HTR-8/SVneo (cell line): ENCODE measurements at regions not wholly inside any gene's neighbourhood (a gene's known extent, or its start where the extent isn't known, plus 50 kb on each side); places are given as distances from the start of the nearest gene placed in this dataset.

Experiments
- DNase-seq: peaks from one replicate; pipeline ENCODE4 v3.0.0; 2011; ENCODE audit warnings: low spot score, mixed read lengths; ENCODE audit not compliant: insufficient read length
- FAIRE-seq: peaks from 2 replicates; lab custom pipeline; 2011; peaks lifted over from hg19 to GRCh38; lab: Jason Lieb, UNC

DNA sequence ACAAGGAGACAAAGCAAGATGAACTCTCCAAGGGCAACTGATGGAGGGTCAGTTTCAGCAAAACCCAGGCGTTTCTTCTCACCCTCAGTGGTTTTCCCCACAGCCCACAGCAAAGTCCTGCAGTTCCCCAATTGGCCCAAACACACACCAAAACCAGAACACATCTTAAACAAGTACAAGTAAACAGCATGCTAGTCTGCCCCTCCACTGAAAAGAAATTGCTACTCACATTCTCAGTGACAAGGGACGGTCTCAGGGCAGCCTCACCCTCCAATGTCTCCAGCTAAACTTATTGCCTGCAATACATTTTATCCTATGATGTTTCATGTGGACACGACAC, 300.6 kb upstream of the IRX3 start:
- DNase-seq (no peak), FAIRE-seq (no peak)

DNA sequence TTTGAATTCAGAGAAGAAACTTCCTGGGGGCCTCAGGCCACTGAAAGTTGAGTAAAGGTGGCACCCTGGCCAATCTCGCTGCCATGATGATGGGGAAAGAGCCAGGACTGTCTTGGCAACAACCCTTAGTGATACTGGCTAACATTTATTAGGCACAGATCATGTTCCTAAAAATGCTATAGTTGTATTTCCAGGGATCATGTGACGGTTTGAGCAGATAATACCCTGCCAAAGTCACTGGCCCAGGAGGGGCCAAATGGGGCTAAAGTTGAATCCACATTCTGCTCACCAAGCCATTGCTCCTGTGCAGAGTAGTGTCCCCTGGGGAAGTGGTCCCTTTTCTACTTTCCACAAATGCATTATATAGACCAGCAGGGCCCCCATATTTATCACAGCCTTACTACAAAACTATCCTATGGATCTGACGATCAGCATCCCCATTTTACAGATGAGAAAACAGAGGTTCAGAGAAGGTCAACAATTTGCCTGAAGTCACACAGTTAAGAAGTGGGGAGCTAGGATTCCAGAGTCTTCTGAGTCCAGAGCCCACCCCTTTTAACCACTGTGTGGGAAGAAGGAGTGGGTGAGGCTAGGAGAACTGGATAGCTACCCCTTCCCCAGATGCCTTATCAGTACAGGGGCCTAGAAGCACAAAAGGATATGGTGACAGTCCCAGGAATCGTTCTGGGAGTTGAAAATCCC, 300.0 kb upstream of the IRX3 start:
- FAIRE-seq (no peak), DNase-seq (no peak)

DNA sequence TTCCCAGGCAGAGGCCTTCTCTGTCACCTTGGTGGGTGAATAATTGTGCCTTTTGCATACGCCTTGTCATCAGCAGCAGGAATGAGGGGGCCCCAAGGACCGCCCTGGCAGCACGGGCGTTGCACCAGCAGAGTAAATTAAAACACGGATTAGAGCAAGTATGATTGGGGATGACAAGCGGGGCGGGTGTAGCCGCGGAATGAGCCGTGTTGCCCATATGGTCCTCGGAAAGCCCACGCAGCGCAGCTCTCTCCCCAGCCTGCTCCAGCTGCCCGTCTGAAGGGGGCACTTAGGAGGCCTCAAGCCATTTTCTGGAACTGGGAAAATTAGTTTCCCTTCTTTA, 299.4 kb upstream of the IRX3 start:
- no peak for DNase-seq
- no peak for FAIRE-seq

DNA sequence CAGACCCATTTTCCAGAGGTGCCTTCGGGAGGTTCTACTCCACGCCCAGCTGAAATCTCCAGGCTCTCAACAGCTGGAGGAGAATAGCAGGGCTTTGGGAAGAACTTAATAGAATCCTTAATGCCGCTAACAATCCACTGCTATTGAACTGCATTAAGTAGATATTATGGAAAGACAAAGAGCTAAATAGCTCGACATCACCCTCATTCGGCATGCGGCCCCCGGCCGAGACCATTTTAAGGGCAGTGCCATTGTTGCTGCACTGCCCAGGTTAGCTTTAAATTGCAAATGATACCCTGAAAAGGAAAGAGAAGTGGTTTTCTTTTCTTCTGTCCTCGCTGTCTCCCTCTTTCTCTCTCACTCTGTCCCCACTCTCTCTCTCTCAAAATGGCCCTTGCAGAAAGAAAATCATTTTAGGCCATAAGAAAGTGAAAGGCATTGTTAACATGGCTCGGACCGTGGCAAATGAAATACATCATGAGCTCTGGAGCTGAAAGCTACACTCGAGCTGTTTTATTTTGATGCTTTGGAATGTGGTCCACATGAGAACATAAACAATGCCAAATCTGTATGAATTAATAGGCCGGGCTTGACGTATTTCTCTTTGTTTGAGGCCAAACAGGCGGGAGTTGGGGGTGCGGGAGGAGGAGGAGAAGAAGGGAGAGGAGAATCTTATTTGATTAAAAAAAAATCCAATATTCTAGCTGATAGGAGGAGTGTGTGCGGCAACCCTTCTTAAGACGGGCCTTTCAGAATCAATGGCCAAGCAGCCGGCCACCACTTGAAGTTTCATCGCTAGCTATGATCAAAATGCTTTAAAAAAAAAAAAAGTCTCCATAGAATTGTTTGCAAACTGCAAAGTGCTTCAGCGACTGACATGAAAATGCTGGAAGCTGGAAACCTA, 298.8 kb upstream of the IRX3 start:
- no peak for DNase-seq
- no peak for FAIRE-seq

DNA sequence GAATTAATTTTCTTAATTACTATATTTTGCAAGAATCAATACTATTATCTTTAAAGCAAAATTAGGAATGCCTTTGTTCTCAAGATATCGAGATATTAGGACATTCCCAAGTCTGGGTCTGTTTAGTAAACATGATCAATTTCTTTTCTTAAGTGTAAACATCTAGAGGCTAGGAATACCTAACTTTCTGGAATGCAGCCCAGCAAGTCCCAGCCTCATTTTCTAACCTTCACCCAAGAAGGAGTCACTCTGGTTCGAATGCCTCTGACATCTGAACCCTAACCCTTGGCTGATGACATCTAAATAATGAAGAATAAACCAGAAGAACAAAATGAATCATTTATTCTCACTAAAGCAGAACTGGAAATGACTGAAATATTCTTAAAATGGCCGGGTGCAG, 297.5 kb upstream of the IRX3 start:
- FAIRE-seq (no peak), DNase-seq (no peak)

DNA sequence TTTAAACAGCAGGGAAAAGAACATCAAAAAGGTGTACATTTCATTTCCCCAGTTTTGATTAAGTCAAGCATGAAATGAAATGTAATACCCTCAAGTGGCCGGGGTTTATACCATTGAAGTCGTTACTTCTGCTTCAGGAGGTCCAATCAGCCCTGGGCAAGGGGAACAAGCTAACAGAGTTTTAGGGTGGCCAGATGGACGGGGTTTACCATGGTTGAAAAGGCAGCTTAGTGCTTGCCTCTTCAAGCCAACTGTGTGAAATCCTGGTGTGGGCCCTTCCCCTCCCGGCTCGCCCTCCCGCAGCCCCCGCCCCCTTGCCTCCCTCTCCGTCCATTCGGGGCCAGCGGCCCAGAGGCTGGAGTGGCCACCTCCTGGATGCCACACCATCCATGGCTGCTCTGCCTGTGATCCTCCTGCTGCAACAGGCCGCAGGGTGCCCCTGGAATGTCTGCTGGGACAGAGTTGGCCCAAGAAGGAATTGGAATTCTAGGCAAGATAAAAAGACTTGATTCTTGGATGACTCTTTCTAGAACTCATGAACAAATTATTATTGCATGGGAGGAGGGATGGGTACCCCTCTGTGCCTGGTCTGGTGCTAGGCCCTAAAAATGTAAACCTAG, 296.2 kb upstream of the IRX3 start:
- FAIRE-seq: no peak
- DNase-seq: no peak

DNA sequence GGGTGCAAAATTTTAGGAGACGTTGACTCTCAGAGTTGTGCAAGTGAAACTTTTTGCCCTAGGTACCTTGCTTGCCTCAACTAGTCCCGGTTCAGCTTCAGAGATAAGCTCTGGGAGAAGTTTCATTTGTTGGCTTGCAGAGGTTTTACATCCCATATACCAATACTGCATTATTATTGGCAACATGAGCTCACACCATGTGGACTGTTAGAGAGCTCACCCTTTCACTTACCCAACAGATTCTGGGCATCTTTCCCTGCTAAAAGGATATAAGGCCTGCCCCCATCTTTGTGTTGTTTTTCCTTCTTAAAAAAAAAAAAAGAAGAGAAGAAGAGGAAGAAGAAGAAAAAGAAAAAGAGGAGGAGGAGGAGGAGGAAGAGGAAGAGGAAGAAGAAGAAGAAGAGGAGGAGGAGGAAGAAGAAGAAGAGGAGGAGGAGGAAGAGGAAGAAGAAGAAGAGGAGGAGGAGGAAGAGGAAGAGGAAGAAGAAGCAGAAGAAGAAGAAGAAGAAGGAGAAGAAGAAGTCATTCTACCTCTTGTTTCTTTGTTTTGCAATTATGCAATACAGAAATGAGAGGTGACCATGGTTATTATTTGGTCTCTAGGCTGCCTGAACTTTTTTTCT, 292.6 kb upstream of the IRX3 start:
- FAIRE-seq: no peak
- no peak for DNase-seq

DNA sequence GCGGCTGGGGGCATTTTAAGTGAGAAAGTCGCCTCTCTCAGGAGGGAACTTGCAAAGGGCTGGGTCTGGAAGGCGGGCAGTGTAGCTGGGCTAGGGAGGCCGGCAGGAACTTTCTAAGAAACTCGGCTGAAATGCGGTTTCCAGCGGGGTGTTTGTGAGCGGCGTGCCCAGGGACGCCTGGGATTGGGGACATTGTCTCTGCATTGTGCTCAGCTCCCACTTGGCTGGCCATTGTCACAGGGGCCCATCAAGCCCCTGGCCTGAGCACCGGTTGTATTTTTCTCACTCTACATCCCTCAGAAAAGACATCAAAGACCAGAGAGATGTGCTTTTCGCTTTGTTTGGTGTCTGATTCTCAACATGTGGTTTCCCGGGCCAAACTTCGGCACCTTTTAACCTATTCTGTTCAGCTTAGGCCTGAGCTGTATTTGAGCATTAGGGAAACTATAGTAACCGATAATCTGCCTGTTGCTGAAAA, 291.1 kb upstream of the IRX3 start:
- FAIRE-seq (no peak), DNase-seq (no peak)

DNA sequence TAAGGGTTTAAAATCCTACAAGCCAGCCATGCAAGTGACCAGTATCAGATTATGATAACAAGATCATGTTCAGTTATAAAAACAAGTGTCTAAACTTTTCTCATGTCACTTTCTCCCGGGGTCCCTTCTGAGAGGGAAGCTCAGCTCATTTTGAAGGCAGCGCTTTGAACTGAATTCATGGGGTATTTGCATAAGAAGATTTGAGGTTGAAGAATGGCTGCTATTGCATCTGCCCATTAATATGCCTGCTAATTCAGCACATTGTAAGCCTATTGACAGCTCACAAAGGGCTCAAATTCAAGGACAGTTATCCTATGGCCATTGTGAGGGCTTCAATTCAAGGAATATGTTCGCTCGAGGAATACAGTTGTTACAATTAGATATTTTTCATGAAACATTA, 290.2 kb upstream of the IRX3 start:
- no peak for DNase-seq
- FAIRE-seq: no peak

DNA sequence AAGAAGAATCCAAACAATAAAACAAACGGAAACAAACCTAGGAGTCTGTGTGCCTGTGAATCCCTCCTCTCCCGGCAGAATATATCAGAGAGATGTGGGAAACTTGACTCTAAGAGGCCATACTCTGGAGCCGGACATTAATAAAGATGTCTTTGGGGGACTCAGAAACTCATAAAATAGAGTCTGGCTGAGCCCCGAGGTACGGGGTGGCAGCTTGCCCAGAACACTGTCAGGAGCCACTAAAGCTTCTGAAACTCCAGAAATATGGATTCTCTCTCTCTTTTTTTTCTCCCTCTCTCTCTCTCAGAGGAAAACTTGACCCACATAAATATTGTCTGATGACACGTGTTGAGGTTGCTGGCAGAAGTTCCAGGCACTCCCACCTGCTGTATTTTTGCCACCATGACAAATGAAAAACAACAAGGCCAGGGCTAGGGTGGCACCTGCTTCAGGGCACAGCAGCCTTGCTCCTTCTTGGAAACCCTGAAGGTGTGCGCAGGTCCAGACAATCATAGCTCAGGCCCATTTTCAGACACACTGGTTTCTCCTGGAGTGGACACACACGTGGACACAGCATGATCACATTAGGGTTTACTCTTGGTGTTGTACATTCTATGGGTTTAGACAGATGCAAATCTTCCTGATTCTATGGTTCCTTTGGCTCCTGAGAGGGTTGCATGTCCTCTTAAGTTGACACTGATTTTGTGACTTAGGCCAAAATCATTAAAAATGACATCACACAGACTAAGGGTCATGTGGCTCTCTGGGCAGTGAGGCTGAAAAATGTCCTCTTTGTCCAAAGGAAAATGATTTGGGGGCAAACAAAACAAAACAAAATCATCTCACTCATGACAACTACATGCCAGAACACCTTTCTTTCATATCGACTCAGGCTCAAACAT, 282.6 kb upstream of the IRX3 start:
- FAIRE-seq (no peak), DNase-seq (no peak)

DNA sequence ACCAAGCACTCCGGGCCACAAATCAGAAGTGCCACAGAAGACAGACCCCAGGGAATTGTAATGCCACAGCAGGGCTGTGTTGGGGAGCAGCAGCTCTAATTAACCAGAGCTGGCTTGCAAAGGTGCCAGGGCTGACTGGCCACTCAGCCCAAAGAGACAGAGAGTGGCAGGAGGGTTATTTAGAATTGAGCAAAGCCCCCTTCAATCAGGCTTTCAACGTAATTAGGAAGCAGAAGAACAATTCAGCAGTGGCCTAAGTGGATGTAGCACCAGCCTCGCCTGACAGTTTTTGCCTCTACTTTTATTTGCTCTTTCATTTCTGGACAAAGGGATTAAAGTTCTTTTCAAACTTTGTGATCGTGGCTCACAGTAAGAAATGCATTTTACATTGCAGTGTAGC, 278.3 kb upstream of the IRX3 start:
- no peak for FAIRE-seq
- DNase-seq: no peak

DNA sequence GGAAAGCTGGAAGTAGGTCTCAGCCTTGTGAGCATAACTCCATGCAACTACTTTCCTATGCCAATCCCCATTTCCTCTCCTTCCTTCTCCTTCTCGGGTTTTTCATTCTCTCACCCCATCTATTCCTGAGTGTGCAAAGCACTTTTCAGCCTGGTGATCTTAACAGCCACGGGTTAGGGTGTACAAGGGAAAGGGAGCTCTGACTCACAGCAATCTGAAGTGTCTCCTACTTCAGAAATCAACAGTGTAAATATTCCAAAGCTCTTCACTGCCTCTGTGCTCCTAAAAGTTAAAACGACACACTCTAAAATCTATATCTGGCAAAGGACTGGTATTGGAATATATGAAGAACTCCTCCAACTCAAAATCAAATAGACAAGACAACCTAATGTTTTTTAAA, 268.0 kb upstream of the IRX3 start:
- DNase-seq (no peak), FAIRE-seq (no peak)

DNA sequence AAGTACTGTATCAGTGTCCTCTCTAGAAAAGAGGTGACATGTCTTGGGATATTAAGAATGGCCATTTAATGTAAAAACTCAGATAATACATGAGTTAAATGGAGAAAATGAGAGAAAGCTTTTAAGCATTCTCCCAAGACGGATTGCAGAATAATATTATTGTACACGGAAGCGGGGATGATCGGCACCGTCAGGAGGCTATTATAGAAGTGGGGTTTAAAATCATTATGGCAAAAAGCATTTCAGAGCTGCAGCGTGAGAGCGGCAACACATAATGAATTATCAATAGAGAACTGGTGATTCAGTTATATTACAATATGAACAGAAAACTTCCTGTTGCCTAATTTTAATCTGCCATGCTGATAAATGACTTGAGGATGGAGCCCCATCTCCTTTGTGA, 261.7 kb upstream of the IRX3 start:
- FAIRE-seq (no peak), DNase-seq (no peak)

DNA sequence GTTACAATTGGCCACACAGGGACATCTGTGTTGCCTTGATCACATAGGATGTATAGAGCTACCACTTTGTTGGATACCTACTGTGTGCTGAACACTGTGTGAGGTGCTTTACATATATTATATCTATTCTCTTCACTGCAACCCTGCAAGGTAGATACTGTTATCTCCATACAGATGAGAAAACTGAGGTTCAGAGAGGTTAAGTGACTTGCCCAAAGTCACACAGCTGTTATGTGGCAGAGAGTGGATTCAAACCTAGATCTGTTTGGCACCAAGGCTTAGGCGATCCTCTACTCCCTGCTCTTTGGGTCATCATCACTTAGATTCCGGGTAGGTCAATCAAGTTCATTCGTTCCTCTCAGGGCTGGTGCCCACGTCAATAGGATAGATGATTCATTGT, 260.5 kb upstream of the IRX3 start:
- no peak for DNase-seq
- FAIRE-seq: no peak

DNA sequence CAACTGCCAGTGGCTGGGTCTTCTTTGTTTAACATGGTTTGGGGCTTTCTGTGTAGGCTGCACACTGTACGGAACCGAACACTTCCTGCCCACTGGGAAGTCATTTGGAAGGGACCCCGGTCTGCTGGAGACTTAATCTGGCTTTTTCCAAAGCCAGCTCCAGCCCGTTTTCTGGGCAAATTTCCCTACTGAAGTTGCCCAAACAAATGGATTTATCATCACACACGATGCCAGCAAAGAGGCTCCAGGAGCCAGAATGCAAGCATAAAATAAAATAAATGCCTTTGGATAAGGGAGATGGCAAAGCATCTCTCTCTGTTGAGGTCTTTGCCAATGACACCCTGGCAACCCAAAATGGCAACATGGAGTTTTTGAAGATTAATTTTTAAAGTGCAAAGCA, 259.9 kb upstream of the IRX3 start:
- DNase-seq (no peak), FAIRE-seq (no peak)

DNA sequence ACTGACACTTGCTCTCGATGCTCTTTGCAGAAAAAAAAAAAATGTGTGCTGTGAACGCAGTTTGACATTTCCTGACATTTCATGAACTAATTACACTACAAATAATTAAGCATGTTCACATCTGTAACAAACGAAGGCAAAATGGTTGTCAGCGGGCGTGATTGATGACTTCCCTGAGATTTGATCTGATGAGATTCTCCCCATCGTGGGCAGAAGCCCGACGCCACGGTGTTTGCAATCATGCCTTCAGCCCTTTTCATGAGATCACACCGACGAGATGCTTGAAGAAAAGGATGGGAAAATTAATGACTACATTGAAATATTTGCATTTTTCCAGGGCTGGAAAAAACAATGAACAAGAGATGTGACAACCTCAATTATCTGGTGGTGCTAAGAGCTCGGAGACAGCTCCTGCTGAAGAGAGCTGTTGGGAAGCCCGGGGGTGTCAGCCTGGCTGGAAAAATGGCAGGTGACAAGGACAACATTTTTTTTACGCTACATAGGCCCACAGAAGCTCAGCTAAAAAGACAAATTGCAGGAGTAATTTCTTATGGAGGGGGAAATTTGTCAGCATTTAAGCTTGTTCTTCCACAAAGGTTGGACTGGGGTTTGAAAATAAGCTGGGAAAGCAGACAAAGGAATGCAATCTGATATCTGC, 259.4 kb upstream of the IRX3 start:
- no peak for FAIRE-seq
- DNase-seq: no peak

DNA sequence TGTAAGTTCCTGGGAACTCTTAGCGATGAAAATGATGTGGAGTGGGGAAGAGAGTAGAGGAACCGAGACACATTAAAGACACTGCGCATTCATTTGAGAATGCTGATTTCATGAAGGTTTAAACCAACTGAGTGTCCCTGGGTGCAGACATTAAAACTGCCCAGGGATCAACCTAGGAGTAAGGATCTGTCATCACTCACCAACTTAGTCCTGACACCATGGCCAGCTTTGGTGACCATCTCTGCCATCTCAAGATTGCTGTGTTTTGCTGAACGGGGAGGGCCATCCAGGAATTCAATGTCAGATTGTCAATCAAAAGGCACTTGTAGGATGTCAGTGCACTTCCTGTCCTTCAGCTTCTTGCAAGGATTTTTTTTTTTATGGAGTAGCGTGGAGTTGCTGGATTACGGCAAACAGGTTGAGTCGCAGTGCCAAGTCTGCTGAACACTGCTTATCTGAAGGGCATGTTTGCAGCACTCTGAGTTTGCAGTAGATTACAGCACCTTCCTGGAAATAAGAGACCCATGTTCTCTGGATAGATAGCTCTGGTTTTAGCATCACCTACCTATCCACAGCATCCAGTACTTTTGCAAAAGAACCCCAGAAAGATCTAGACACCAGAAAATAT, 258.1 kb upstream of the IRX3 start:
- DNase-seq (no peak), FAIRE-seq (no peak)

DNA sequence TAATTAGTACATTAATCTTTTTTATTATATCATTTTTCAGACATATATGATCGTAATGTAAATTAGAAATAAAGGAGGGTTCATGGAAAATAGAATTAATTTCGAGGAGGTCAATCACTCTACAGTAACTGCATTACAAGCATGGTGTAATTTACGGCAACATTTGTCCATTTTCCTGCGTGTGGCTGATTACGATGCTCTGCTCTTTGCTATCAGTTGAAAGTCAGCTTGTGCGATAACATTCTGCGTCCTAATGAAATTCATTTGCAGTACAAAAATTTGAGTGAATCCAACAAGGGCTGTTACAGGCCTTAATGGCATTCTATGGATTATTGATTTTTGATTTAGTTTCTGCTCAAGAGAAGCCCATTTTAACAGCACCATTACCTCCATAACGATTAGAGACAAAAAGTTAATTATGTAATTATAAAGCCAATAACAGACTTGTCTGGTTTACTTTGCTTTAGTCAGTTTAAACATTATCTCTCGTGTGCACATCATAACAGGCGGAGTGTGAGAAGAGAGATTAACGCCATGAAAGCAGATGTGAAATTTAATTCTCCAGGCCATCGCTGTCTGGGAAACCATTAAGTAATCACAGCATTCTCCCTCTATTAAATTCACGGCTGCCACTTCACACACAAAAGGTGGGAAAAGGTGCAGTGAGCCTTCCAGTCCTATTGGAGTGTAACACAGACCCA, 256.4 kb upstream of the IRX3 start:
- FAIRE-seq (no peak), DNase-seq (no peak)
